Smooth muscle cell (in vitro differentiated cells): ENCODE measurements at regions not wholly inside any gene's neighbourhood (a gene's known extent, or its start where the extent isn't known, plus 50 kb on each side); places are given as distances from the start of the nearest gene placed in this dataset.
A peak's percentile ranks its signal among the peaks of the same experiment; 100 is the strongest.

ENCODE experiments used
- DNase-seq: peaks from one replicate; lab custom pipeline; 2025; ENCODE audit not compliant: unreplicated experiment; lab: John Stamatoyannopoulos, UW
- H2AFZ ChIP-seq: fragments of 200-600 bp; sonication (generic); 2 replicates; pipeline ENCODE4 v1.6.0; 2016; ENCODE audit warnings: antibody characterized with exemption, low read depth, mild to moderate bottlenecking
- H3F3A ChIP-seq: fragments of 200-600 bp; sonication (generic); 2 replicates; pipeline ENCODE4 v1.6.0; 2017; ENCODE audit warnings: antibody characterized with exemption, low read depth
- H3K27ac ChIP-seq: fragments of 200-600 bp; sonication (generic); 2 replicates; pipeline ENCODE4 v1.5.1; 2016; ENCODE audit warnings: low read depth, mild to moderate bottlenecking
- H3K27me3 ChIP-seq: fragments of 200-600 bp; sonication (generic); 2 replicates; pipeline ENCODE4 v1.6.1; 2016; ENCODE audit warnings: low read depth, mild to moderate bottlenecking
- H3K36me3 ChIP-seq: fragments of 200-600 bp; sonication (generic); 2 replicates; pipeline ENCODE4 v1.5.1; 2016; ENCODE audit warnings: low read depth
- H3K4me1 ChIP-seq: fragments of 200-600 bp; sonication (generic); 2 replicates; pipeline ENCODE4 v1.5.1; 2016; ENCODE audit warnings: low read depth
- H3K4me2 ChIP-seq: fragments of 200-600 bp; sonication (generic); 2 replicates; pipeline ENCODE4 v1.6.0; 2016; ENCODE audit warnings: mild to moderate bottlenecking
- H3K4me3 ChIP-seq: fragments of 200-600 bp; sonication (generic); 2 replicates; pipeline ENCODE4 v1.5.1; 2016; ENCODE audit warnings: mild to moderate bottlenecking
- H3K79me2 ChIP-seq: fragments of 200-600 bp; sonication (generic); 2 replicates; pipeline ENCODE4 v1.6.0; 2016; ENCODE audit warnings: low read depth, mild to moderate bottlenecking
- H3K9ac ChIP-seq: fragments of 200-600 bp; sonication (generic); 2 replicates; pipeline ENCODE4 v1.6.0; 2016; ENCODE audit warnings: low read depth
- H3K9me3 ChIP-seq: fragments of 200-600 bp; sonication (generic); replicated peaks from 2 replicates; pipeline ENCODE4 v1.5.1; 2016; ENCODE audit warnings: low read depth
- H4K20me1 ChIP-seq: fragments of 200-600 bp; sonication (generic); 2 replicates; pipeline ENCODE4 v1.6.0; 2016; ENCODE audit warnings: low read depth
- WGBS: methylation state at CpG from one replicate; pipeline ENCODE4 v1.1.7; 2016; ENCODE audit warnings: low lambda C conversion rate; 5-methylcytosine and 5-hydroxymethylcytosine counted together
- TF ChIP-seq, protein P1 (sequence below): fragments of 200-600 bp; sonication (generic); IDR thresholded peaks from 2 replicates; pipeline ENCODE4 v1.5.1; 2017; ENCODE audit warnings: borderline replicate concordance, mild to moderate bottlenecking, antibody characterized with exemption; ENCODE audit not compliant: insufficient read depth, poor library complexity, severe bottlenecking

DNA sequence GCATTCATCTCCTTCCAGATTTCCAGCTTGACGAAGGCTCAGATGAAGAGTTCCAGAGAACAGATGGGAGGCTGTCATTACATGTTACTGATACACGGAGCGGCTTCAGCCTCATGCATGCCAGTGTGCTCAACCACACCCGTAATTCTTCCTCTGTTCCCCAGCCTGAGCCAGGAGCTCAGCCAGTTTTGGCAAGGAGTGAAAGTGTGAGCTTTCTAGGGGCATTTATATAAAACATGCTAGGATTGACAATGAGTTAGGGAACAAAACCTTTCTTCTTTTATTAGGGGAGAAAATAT is 290.4 kb upstream of the PLXNA2 start:
- TF ChIP-seq, protein P1, sequence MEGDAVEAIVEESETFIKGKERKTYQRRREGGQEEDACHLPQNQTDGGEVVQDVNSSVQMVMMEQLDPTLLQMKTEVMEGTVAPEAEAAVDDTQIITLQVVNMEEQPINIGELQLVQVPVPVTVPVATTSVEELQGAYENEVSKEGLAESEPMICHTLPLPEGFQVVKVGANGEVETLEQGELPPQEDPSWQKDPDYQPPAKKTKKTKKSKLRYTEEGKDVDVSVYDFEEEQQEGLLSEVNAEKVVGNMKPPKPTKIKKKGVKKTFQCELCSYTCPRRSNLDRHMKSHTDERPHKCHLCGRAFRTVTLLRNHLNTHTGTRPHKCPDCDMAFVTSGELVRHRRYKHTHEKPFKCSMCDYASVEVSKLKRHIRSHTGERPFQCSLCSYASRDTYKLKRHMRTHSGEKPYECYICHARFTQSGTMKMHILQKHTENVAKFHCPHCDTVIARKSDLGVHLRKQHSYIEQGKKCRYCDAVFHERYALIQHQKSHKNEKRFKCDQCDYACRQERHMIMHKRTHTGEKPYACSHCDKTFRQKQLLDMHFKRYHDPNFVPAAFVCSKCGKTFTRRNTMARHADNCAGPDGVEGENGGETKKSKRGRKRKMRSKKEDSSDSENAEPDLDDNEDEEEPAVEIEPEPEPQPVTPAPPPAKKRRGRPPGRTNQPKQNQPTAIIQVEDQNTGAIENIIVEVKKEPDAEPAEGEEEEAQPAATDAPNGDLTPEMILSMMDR, result no peak
- H3K9me3 ChIP-seq, result no peaks in the 10 kb centered on the region
- no peak overlapping the region for H2AFZ ChIP-seq
- H3K79me2 ChIP-seq, result no peaks in the 10 kb centered on the region
- no peaks in the 10 kb centered on the region for H3K27me3 ChIP-seq
- no peaks in the 10 kb centered on the region for H3F3A ChIP-seq
- no peak overlapping the region for H3K4me2 ChIP-seq
- no peaks in the 10 kb centered on the region for H3K36me3 ChIP-seq
- peaks cover 11% of the 10 kb centered on the region for H3K4me1 ChIP-seq
- peak overlapping the region; percentile 72 for H3K27ac ChIP-seq
- WGBS, result 32% methylated on average over 4 of the region's 4 CpGs
- no peak overlapping the region for H3K4me3 ChIP-seq
- H4K20me1 ChIP-seq, result no peaks in the 10 kb centered on the region
- DNase-seq, result no peak
- no peak overlapping the region for H3K9ac ChIP-seq

DNA sequence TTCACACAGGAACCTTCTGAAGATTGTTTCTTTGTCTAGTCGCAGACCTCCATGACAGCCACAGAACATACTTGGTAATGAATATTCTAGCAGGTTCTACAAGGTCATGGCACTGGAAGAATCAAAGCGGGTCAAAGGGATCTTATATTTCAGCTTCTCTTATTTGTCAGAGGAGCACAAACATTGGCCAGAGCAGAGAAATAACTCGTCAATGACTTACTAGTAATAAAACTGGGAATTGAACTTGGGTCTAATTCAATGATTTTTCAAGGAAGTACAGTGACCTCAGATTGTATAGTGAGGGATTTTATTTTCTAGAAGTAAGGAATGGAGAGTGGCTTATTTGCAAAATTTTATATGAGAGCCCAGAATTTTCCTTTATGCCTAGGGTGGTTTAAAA is 290.8 kb upstream of the PLXNA2 start:
- no peaks in the 10 kb centered on the region for H3K79me2 ChIP-seq
- no peak overlapping the region for H2AFZ ChIP-seq
- DNase-seq, result no peak
- TF ChIP-seq, protein P1, result no peak
- peak overlapping the region; percentile 72 for H3K27ac ChIP-seq
- no peaks in the 10 kb centered on the region for H3K9me3 ChIP-seq
- H3K4me1 ChIP-seq, result peaks cover 11% of the 10 kb centered on the region
- H3K27me3 ChIP-seq, result no peaks in the 10 kb centered on the region
- no peaks in the 10 kb centered on the region for H3F3A ChIP-seq
- no peaks in the 10 kb centered on the region for H3K36me3 ChIP-seq
- no peak overlapping the region for H3K4me2 ChIP-seq
- H3K4me3 ChIP-seq, result no peak overlapping the region
- 95% methylated on average over 3 of the region's 3 CpGs for WGBS
- H4K20me1 ChIP-seq, result no peaks in the 10 kb centered on the region
- no peak overlapping the region for H3K9ac ChIP-seq

DNA sequence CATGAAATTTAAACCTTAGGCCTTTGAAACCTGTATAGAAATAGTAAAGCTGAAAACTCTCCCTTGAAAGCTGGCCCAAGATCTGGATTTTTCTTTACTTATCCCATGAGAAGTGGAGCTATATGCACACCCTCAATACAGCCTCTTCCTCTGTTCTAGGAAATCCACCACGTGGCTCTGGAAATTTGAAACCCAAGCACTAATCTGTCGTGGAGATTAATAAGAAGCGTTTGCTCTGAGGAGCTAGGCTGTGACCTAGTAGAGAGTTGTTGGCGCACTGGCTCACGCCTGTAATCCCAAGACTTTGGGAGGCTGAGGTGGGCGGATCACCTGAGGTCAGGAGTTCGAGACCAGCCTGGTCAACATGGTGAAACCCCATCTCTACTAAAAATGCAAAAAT is 291.3 kb upstream of the PLXNA2 start:
- H3K27ac ChIP-seq, result peak overlapping the region; percentile 72
- 46% methylated on average over 7 of the region's 7 CpGs for WGBS
- H3K4me2 ChIP-seq, result peak overlapping the region; percentile 11
- H3K9ac ChIP-seq, result no peak overlapping the region
- no peaks in the 10 kb centered on the region for H4K20me1 ChIP-seq
- H3K36me3 ChIP-seq, result no peaks in the 10 kb centered on the region
- no peaks in the 10 kb centered on the region for H3K79me2 ChIP-seq
- no peaks in the 10 kb centered on the region for H3K27me3 ChIP-seq
- H3F3A ChIP-seq, result no peaks in the 10 kb centered on the region
- H2AFZ ChIP-seq, result no peak overlapping the region
- DNase-seq, result no peak
- no peak overlapping the region for H3K4me3 ChIP-seq
- TF ChIP-seq, protein P1, result no peak
- peaks cover 11% of the 10 kb centered on the region for H3K4me1 ChIP-seq
- H3K9me3 ChIP-seq, result no peaks in the 10 kb centered on the region

DNA sequence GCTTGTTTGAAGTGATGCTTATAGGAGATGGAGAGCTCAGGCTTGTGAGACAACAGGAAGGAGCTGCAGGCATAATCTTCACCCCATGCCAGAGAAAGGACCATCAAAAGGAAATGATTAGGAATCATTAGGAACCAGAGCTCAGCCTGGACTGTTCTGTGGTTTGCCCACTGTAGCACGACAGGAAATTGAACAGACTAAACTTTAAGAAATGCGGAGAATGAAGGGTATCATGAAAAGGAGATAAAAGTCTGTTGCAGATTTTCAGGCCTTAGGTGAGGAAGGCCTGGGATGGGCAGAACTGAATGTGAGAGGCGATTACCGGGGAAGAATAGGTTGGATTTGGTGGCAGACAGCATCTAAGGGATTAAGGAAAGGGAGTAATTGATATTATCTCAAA is 292.0 kb upstream of the PLXNA2 start:
- Histone ChIP-seq H4K20me1 (no peaks in the 10 kb centered on the region), H3F3A (no peaks in the 10 kb centered on the region), H3K27me3 (no peaks in the 10 kb centered on the region), H3K4me3 (no peak overlapping the region), H3K27ac (peak overlapping the region; percentile 72), H3K79me2 (no peaks in the 10 kb centered on the region), H3K4me1 (peaks cover 11% of the 10 kb centered on the region), H3K36me3 (no peaks in the 10 kb centered on the region), H3K4me2 (peak overlapping the region; percentile 29), H2AFZ (no peak overlapping the region), H3K9ac (peak overlapping the region; percentile 14), H3K9me3 (no peaks in the 10 kb centered on the region)
- TF ChIP-seq, protein P1, result no peak
- 14% methylated on average over 4 of the region's 4 CpGs for WGBS
- DNase-seq, result no peak
